ENCODE measurements at regions not wholly inside any gene's neighbourhood (a gene's known extent, or its start where the extent isn't known, plus 50 kb on each side); places are given as distances from the start of the nearest gene placed in this dataset.

DNA sequence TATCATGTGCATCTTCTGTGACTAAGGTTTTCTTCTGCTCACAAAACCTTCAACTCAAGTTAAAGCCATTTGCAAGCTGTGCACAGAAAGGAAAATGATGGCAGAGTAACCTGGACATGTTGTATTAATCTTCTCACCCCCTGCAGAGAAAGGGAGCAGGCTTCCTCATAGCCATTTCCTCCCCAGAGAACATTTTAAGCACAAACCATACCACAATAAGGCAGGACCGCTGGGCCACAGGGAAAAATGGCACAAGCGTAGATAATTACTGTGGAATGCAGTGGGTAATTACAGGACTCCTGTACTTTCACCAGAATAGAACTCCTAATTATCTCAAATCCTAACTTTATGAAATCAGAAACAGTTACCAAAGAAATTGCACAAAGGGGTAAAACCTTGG is 215.7 kb downstream of the KIF21A start:
- no peak for DNase-seq (ENCODE audit: low spot score in 2 of 2, unreplicated experiment in 2 of 2)
- Mint-ChIP-seq H3K27me3 (ENCODE audit: low read depth) (peaks cover 9% of the 10 kb centered on the region), H3K4me1 (peaks cover 10% of the 10 kb centered on the region), H3K27ac (no peak overlapping the region), H3K4me3 (no peak overlapping the region), H3K36me3 (no peaks in the 10 kb centered on the region), H3K9me3 (peaks cover 25% of the 10 kb centered on the region)
- TF ChIP-seq, protein P1, sequence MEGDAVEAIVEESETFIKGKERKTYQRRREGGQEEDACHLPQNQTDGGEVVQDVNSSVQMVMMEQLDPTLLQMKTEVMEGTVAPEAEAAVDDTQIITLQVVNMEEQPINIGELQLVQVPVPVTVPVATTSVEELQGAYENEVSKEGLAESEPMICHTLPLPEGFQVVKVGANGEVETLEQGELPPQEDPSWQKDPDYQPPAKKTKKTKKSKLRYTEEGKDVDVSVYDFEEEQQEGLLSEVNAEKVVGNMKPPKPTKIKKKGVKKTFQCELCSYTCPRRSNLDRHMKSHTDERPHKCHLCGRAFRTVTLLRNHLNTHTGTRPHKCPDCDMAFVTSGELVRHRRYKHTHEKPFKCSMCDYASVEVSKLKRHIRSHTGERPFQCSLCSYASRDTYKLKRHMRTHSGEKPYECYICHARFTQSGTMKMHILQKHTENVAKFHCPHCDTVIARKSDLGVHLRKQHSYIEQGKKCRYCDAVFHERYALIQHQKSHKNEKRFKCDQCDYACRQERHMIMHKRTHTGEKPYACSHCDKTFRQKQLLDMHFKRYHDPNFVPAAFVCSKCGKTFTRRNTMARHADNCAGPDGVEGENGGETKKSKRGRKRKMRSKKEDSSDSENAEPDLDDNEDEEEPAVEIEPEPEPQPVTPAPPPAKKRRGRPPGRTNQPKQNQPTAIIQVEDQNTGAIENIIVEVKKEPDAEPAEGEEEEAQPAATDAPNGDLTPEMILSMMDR (IDR thresholded peaks at IDR 0.05; ENCODE audit: unreplicated experiment): no peak

DNA sequence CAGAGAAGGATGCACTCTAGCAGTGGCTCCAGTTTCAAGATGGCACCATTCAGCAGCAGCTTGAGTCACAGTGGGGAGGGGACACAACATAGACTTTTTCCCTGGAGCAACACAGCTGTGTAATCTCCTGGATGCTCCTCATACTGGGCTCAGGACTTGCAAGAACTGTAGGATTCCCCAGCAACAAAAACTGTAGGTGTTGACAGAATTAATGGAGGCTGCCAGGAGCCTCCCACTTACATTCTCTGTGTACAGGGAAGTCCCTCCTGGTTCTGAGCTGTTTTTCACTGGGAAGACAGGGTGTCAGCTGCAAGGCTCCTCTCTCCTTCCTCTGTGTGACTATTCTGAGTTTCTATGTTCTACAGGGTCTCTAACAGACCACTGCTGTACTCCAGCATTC is 217.9 kb downstream of the KIF21A start:
- TF ChIP-seq, protein P1 (IDR thresholded peaks at IDR 0.05; ENCODE audit: unreplicated experiment): no peak
- peaks cover 15% of the 10 kb centered on the region for H3K27me3 Mint-ChIP-seq (ENCODE audit: low read depth)
- H3K4me1 Mint-ChIP-seq: peaks cover 10% of the 10 kb centered on the region
- H3K4me3 Mint-ChIP-seq: no peak overlapping the region
- no peak overlapping the region for H3K27ac Mint-ChIP-seq
- H3K9me3 Mint-ChIP-seq: peaks cover 12% of the 10 kb centered on the region
- H3K36me3 Mint-ChIP-seq: no peaks in the 10 kb centered on the region
- DNase-seq (ENCODE audit: low spot score in 2 of 2, unreplicated experiment in 2 of 2): no peak

DNA sequence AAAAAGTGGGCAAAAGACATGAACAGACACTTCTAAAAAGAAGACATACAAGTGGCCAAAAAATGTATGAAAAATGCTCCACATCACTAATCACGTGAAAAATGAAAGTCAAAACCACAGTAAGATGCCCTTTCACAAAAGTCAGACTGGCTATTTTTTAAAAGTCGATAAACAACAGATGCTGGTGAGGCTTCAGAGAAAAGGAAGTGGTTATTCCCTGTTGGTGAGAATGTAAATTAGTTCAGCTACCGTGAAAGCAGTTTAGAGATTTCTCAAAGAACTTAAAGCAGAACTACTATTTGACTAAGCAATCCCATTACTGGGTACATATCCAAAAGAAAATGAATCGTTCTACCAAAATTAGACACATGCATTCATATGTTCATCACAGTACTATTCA is 237.0 kb downstream of the KIF21A start:
- no peak overlapping the region for H3K4me3 Mint-ChIP-seq
- H3K4me1 Mint-ChIP-seq: no peaks in the 10 kb centered on the region
- no peak for DNase-seq (ENCODE audit: low spot score in 2 of 2, unreplicated experiment in 2 of 2)
- H3K27me3 Mint-ChIP-seq (ENCODE audit: low read depth): no peaks in the 10 kb centered on the region
- H3K9me3 Mint-ChIP-seq: peaks cover 51% of the 10 kb centered on the region
- H3K36me3 Mint-ChIP-seq: no peaks in the 10 kb centered on the region
- TF ChIP-seq, protein P1 (IDR thresholded peaks at IDR 0.05; ENCODE audit: unreplicated experiment): no peak
- H3K27ac Mint-ChIP-seq: no peak overlapping the region

DNA sequence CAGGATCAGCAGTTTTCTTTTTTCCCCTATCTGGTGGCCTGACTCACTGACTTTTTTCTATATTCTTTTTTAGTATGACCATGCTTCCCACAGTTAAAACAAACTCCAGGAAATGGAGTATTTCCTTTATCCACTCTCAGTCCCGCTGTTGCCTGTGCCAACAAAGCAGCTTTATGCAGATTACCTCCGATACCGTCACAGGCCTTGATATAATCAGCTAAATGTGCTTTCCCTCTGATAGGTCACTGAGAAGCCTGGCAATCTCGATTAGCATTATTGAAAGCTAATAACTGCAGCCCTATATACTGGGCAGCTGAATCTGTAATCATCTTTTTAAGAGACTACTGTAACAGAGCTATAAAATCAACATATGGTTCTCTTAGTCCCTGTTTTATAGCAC is 243.6 kb downstream of the KIF21A start:
- no peaks in the 10 kb centered on the region for H3K27me3 Mint-ChIP-seq (ENCODE audit: low read depth)
- no peak overlapping the region for H3K4me3 Mint-ChIP-seq
- H3K27ac Mint-ChIP-seq: peak overlapping the region; percentile 22
- H3K4me1 Mint-ChIP-seq: no peaks in the 10 kb centered on the region
- no peak for DNase-seq (ENCODE audit: low spot score in 2 of 2, unreplicated experiment in 2 of 2)
- TF ChIP-seq, protein P1 (IDR thresholded peaks at IDR 0.05; ENCODE audit: unreplicated experiment): no peak
- H3K9me3 Mint-ChIP-seq: peaks cover 23% of the 10 kb centered on the region
- no peaks in the 10 kb centered on the region for H3K36me3 Mint-ChIP-seq

DNA sequence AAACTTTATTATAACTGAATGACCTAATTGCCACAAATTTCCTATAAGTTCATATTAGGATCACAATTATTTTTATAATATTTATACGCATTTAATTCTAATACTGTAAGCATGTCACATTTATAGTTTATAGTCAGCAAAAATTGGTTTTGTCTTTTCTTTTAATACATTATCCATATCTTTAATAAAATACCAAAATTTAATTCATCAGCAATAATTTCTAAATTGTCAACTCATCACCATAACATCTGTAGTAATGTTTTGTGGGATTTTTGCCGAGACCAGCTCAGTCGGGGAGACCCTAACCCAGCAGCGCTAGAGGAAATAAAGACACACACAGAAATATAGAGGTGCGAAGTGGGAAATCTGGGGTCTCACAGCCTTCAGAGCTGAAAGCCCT is 254.2 kb downstream of the KIF21A start:
- Mint-ChIP-seq H3K36me3 (no peaks in the 10 kb centered on the region), H3K4me1 (no peaks in the 10 kb centered on the region), H3K4me3 (no peak overlapping the region), H3K27ac (no peak overlapping the region), H3K9me3 (peaks cover 3% of the 10 kb centered on the region), H3K27me3 (ENCODE audit: low read depth) (no peaks in the 10 kb centered on the region)
- TF ChIP-seq, protein P1 (IDR thresholded peaks at IDR 0.05; ENCODE audit: unreplicated experiment): no peak
- DNase-seq (ENCODE audit: low spot score in 2 of 2, unreplicated experiment in 2 of 2): no peak

DNA sequence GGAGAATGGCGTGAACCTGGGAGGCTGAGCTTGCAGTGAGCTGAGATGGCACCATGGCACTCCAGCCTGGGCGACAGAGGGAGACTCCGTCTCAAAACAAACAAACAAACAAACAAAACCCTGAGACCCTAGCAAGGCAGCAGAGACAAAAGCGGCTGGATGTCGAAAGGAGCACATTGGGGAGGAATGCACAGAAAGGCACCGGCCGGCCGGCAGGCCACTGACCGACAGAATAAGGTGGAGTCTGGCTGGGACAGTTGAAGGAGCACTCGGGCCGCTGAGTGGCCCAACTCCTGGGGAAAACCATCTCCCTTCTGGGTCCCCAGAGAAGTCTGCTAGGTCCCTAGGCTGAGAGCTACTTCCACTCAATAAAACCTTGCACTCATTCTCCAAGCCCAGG is 256.2 kb downstream of the KIF21A start:
- TF ChIP-seq, protein P1 (IDR thresholded peaks at IDR 0.05; ENCODE audit: unreplicated experiment): no peak
- peaks cover 3% of the 10 kb centered on the region for H3K27me3 Mint-ChIP-seq (ENCODE audit: low read depth)
- no peaks in the 10 kb centered on the region for H3K4me1 Mint-ChIP-seq
- DNase-seq (ENCODE audit: low spot score in 2 of 2, unreplicated experiment in 2 of 2): no peak
- no peaks in the 10 kb centered on the region for H3K36me3 Mint-ChIP-seq
- no peak overlapping the region for H3K4me3 Mint-ChIP-seq
- no peaks in the 10 kb centered on the region for H3K9me3 Mint-ChIP-seq
- H3K27ac Mint-ChIP-seq: no peak overlapping the region

Measured in mesothelial cell of epicardium (in vitro differentiated cells).